AG04450 (cell line): ENCODE measurements at regions not wholly inside any gene's neighbourhood (a gene's known extent, or its start where the extent isn't known, plus 50 kb on each side); places are given as distances from the start of the nearest gene placed in this dataset.
A peak's percentile ranks its signal among the peaks of the same experiment; 100 is the strongest.

Experiments used
- CTCF ChIA-PET: fragments of 300-600, 350-600 bp; formaldehyde crosslinking; extraction: SDS; loops from one replicate; lab custom pipeline; 2022; ENCODE audit warnings: antibody characterized with exemption, inconsistent platforms; lab: Charles Lee
- POLR2A ChIA-PET: fragments of 350-600 bp; formaldehyde crosslinking; extraction: SDS; loops from one replicate; lab custom pipeline; 2021; ENCODE audit warnings: antibody characterized with exemption, inconsistent platforms; lab: Yijun Ruan, JAX
- DNase-seq: peaks from one replicate; pipeline ENCODE4 v3.0.0-alpha.2; 2011; ENCODE audit warnings: low read depth, low spot score
- H3K27ac ChIP-seq: one replicate; pipeline ENCODE4 v1.5.1; 2012; ENCODE audit warnings: low read depth, low read length, control low read depth
- H3K27me3 ChIP-seq: one replicate; pipeline ENCODE4 v1.6.0; 2012; ENCODE audit warnings: low read length; ENCODE audit not compliant: control insufficient read depth, insufficient read depth
- H3K4me3 ChIP-seq: 2 replicates; pipeline ENCODE4 v1.5.1; 2011; ENCODE audit warnings: mild to moderate bottlenecking, low read depth, low read length, control low read depth
- H3K9me3 ChIP-seq: 2 replicates; pipeline ENCODE4 v1.5.1; 2012; ENCODE audit warnings: low read length; ENCODE audit not compliant: control insufficient read depth, insufficient read depth
- CTCF ChIP-seq: IDR thresholded peaks from 2 replicates; pipeline ENCODE4 v1.5.1; 2011; ENCODE audit warnings: low read depth, low read length, control low read depth, inconsistent platforms

- POLR2A ChIA-PET, result interaction anchor here (0.5 to 0.6 kb wide), 2 partner anchors 24 to 135 kb away, joined by 3 to 8 read pairs; no protein-coding TSS in a partner anchor
- no peak for DNase-seq
- TF ChIP-seq CTCF, result no peak
- H3K4me3 ChIP-seq, result no peak overlapping the region
- H3K27ac ChIP-seq, result peak overlapping the region; percentile 42
- no peaks in the 10 kb centered on the region for H3K9me3 ChIP-seq
- no peaks in the 10 kb centered on the region for H3K27me3 ChIP-seq
- CTCF ChIA-PET, result no interaction called here
Observed at GRCh38 chr3:70832834-70833205, 520.4 kb upstream of the MDFIC2 start.

- CTCF ChIA-PET, result interaction anchor here (0.6 kb wide), 1 partner anchor 740 kb away, joined by 3 read pairs; no protein-coding TSS in a partner anchor
- H3K27ac ChIP-seq, result peak overlapping the region; percentile 42
- POLR2A ChIA-PET, result interaction anchor here (0.5 kb wide), 1 partner anchor 24 kb away, joined by 3 read pairs; no protein-coding TSS in a partner anchor
Observed at GRCh38 chr3:70832089-70832833, 519.8 kb upstream of the MDFIC2 start.

GRCh38 chr3:70829092-70829491 lies 516.7 kb upstream of the MDFIC2 start:
- Histone ChIP-seq H3K27me3 (no peaks in the 10 kb centered on the region), H3K27ac (no peak overlapping the region), H3K9me3 (no peaks in the 10 kb centered on the region), H3K4me3 (no peak overlapping the region)
- CTCF ChIA-PET, result no interaction called here
- peak; percentile 34 for DNase-seq
- TF ChIP-seq CTCF, result no peak
- POLR2A ChIA-PET, result no interaction called here

More at GRCh38 chr3:70832089-70832833, 519.8 kb upstream of the MDFIC2 start:
- no peak for TF ChIP-seq CTCF
- DNase-seq, result peak; percentile 59
- Histone ChIP-seq H3K4me3 (no peak overlapping the region), H3K27me3 (no peaks in the 10 kb centered on the region), H3K9me3 (no peaks in the 10 kb centered on the region)

GRCh38 chr3:70824773-70825172 lies 512.3 kb upstream of the MDFIC2 start:
- no peak for TF ChIP-seq CTCF
- POLR2A ChIA-PET, result interaction anchor here (1.0 kb wide), 1 partner anchor 47 kb away, joined by 3 read pairs; no protein-coding TSS in a partner anchor
- CTCF ChIA-PET, result no interaction called here
- no peak overlapping the region for H3K4me3 ChIP-seq
- H3K27ac ChIP-seq, result no peak overlapping the region
- no peaks in the 10 kb centered on the region for H3K9me3 ChIP-seq
- no peaks in the 10 kb centered on the region for H3K27me3 ChIP-seq
- peak; percentile 53 for DNase-seq

- no peak for TF ChIP-seq CTCF
- no peak overlapping the region for H3K4me3 ChIP-seq
- no peaks in the 10 kb centered on the region for H3K27me3 ChIP-seq
- H3K27ac ChIP-seq, result no peak overlapping the region
- DNase-seq, result no peak
- POLR2A ChIA-PET, result interaction anchor here (1.0 kb wide), 1 partner anchor 48 kb away, joined by 3 read pairs; no protein-coding TSS in a partner anchor
- no peaks in the 10 kb centered on the region for H3K9me3 ChIP-seq
- CTCF ChIA-PET, result no interaction called here
Observed at GRCh38 chr3:70824078-70824477, 511.6 kb upstream of the MDFIC2 start.
